ENCODE measurements at regions not wholly inside any gene's neighbourhood (a gene's known extent, or its start where the extent isn't known, plus 50 kb on each side); places are given as distances from the start of the nearest gene placed in this dataset.

- DNase-seq (ENCODE audit: low read depth) = no peak
- no peak for TF ChIP-seq CTCF (IDR thresholded peaks at IDR 0.05; ENCODE audit: control insufficient read depth, insufficient read depth, low read depth, low read length, missing control alignments)
- no peak overlapping the region for H3K4me3 ChIP-seq (ENCODE audit: control insufficient read depth, low read depth, low read length)
Measured at GRCh38 chr2:181319286-181319685, 137.9 kb upstream of the ITGA4 start.

GRCh38 chr2:181320638-181321037 is 136.5 kb upstream of the ITGA4 start:
- TF ChIP-seq CTCF (IDR thresholded peaks at IDR 0.05; ENCODE audit: control insufficient read depth, insufficient read depth, low read depth, low read length, missing control alignments) = no peak
- no peak overlapping the region for H3K4me3 ChIP-seq (ENCODE audit: control insufficient read depth, low read depth, low read length)
- DNase-seq (ENCODE audit: low read depth) = no peak

- no peak for TF ChIP-seq CTCF (IDR thresholded peaks at IDR 0.05; ENCODE audit: control insufficient read depth, insufficient read depth, low read depth, low read length, missing control alignments)
- H3K4me3 ChIP-seq (ENCODE audit: control insufficient read depth, low read depth, low read length) = no peak overlapping the region
- no peak for DNase-seq (ENCODE audit: low read depth)
Measured at GRCh38 chr2:181324912-181325311, 132.3 kb upstream of the ITGA4 start.

GRCh38 chr2:181326661-181327060 is 130.5 kb upstream of the ITGA4 start:
- no peak for TF ChIP-seq CTCF (IDR thresholded peaks at IDR 0.05; ENCODE audit: control insufficient read depth, insufficient read depth, low read depth, low read length, missing control alignments)
- no peak overlapping the region for H3K4me3 ChIP-seq (ENCODE audit: control insufficient read depth, low read depth, low read length)
- DNase-seq (ENCODE audit: low read depth) = no peak

GRCh38 chr2:181330286-181330685 is 126.9 kb upstream of the ITGA4 start:
- TF ChIP-seq CTCF (IDR thresholded peaks at IDR 0.05; ENCODE audit: control insufficient read depth, insufficient read depth, low read depth, low read length, missing control alignments) = no peak
- no peak for DNase-seq (ENCODE audit: low read depth)
- H3K4me3 ChIP-seq (ENCODE audit: control insufficient read depth, low read depth, low read length) = no peak overlapping the region

GRCh38 chr2:181332044-181332605 is 125.1 kb upstream of the ITGA4 start:
- no peak for DNase-seq (ENCODE audit: low read depth)
- no peak for TF ChIP-seq CTCF (IDR thresholded peaks at IDR 0.05; ENCODE audit: control insufficient read depth, insufficient read depth, low read depth, low read length, missing control alignments)
- H3K4me3 ChIP-seq (ENCODE audit: control insufficient read depth, low read depth, low read length) = no peak overlapping the region
